A549 (cell line): ENCODE measurements at regions not wholly inside any gene's neighbourhood (a gene's known extent, or its start where the extent isn't known, plus 50 kb on each side); places are given as distances from the start of the nearest gene placed in this dataset.
A peak's percentile ranks its signal among the peaks of the same experiment; 100 is the strongest.

Source experiments
- ATAC-seq, 2 experiments: fragments of 200-7000 bp in 1 of 2; fragments of >200 bp in 1 of 2; cut with Nextera tagmentation in 1 of 2; cut with Tn5 transposase in 1 of 2; 3 replicates each; pipeline versions ENCODE4 v1.8.0 to v1.9.1; 2018 to 2020; ENCODE audit warnings: mild to moderate bottlenecking in 1 of 2, moderate library complexity in 1 of 2
- CTCF ChIA-PET: fragments of 300-600 bp; sonication (Branson Sonifier 250); formaldehyde crosslinking; extraction: SDS; loops from one replicate; lab custom pipeline; 2021; ENCODE audit warnings: antibody characterized with exemption, inconsistent platforms; lab: Yijun Ruan, JAX
- POLR2A ChIA-PET: fragments of 350-600 bp; formaldehyde crosslinking; extraction: SDS; loops from one replicate; lab custom pipeline; 2021; ENCODE audit warnings: antibody characterized with exemption, inconsistent platforms; lab: Yijun Ruan, JAX
- DNase-seq, 2 experiments: peaks; one replicate each; pipeline versions ENCODE4 v3.0.0 to v3.0.0-alpha.2; 2011 to 2016; ENCODE audit warnings: low read depth in 1 of 2, low spot score in 1 of 2
- FAIRE-seq: peaks from 2 replicates; lab custom pipeline; 2011; peaks lifted over from hg19 to GRCh38; lab: Jason Lieb, UNC
- H3K27ac ChIP-seq, 2 experiments: fragments of >200 bp; sonication (Bioruptor Twin); formaldehyde crosslinking; 3 replicates each; pipeline ENCODE4 v1.5.1; 2016 to 2017
- H3K4me1 ChIP-seq: fragments of >200 bp; sonication (Bioruptor Twin); formaldehyde crosslinking; 3 replicates; pipeline ENCODE4 v1.6.1; 2016
- H3K4me2 ChIP-seq: fragments of >200 bp; sonication (Bioruptor Twin); formaldehyde crosslinking; 3 replicates; pipeline ENCODE4 v1.6.1; 2016
- H3K4me3 ChIP-seq: fragments of >200 bp; sonication (Bioruptor Twin); formaldehyde crosslinking; 3 replicates; pipeline ENCODE4 v1.5.1; 2016
- H3K9me3 ChIP-seq: fragments of >200 bp; sonication (Bioruptor Twin); formaldehyde crosslinking; 3 replicates; pipeline ENCODE4 v1.6.1; 2016
- ATOH8 ChIP-seq: fragments of 250-450 bp; sonication (Bioruptor Pico); IDR thresholded peaks from 2 replicates; pipeline ENCODE4 v1.5.0; 2020; ENCODE audit warnings: low read depth, mild to moderate bottlenecking, moderate library complexity
- BHLHE40 ChIP-seq: IDR thresholded peaks from 2 replicates; pipeline ENCODE4 v1.6.1; 2012; ENCODE audit warnings: low read depth, low read length, inconsistent platforms
- CTCF ChIP-seq: fragments of >200 bp; sonication (Bioruptor Twin); formaldehyde crosslinking; IDR thresholded peaks from 3 replicates; pipeline ENCODE4 v1.5.1; 2016
- E2F6 ChIP-seq: IDR thresholded peaks from 2 replicates; pipeline ENCODE4 v1.6.1; 2012; ENCODE audit warnings: low read depth, borderline replicate concordance
- ESRRA ChIP-seq: fragments of 150-350 bp; IDR thresholded peaks from 2 replicates; pipeline ENCODE4 v1.6.1; 2014; ENCODE audit warnings: mild to moderate bottlenecking, low read length, borderline replicate concordance
- GATA3 ChIP-seq: IDR thresholded peaks from 2 replicates; pipeline ENCODE4 v1.6.1; 2012; ENCODE audit warnings: borderline replicate concordance
- HES2 ChIP-seq: fragments of >200 bp; sonication (Bioruptor Twin); formaldehyde crosslinking; IDR thresholded peaks from 2 replicates; pipeline ENCODE4 v1.6.1; 2016
- HOXB13 ChIP-seq: fragments of 250-450 bp; sonication (Bioruptor Pico); IDR thresholded peaks from 2 replicates; pipeline ENCODE4 v1.5.0; 2020; ENCODE audit warnings: low read depth, mild to moderate bottlenecking, moderate library complexity
- HOXB5 ChIP-seq: fragments of 250-450 bp; sonication (Bioruptor Pico); IDR thresholded peaks from 2 replicates; pipeline ENCODE4 v1.5.0; 2020; ENCODE audit warnings: mild to moderate bottlenecking, moderate library complexity
- JUN ChIP-seq, 2 experiments: fragments of >200 bp; sonication (Bioruptor Twin); formaldehyde crosslinking; IDR thresholded peaks; 2 replicates in 1 of 2; 3 replicates in 1 of 2; pipeline ENCODE4 v1.6.1; 2016 to 2017
- KDM1A ChIP-seq: fragments of 200-600 bp; sonication (generic); IDR thresholded peaks from 2 replicates; pipeline ENCODE4 v1.6.1; 2016; ENCODE audit warnings: low read depth, mild to moderate bottlenecking
- MAX ChIP-seq: IDR thresholded peaks from 2 replicates; pipeline ENCODE4 v1.6.1; 2012
- MYC ChIP-seq: IDR thresholded peaks from 2 replicates; pipeline ENCODE4 v1.6.1; 2012; ENCODE audit warnings: mild to moderate bottlenecking, inconsistent platforms, low read length, improper control_type of control experiment, borderline replicate concordance
- NFE2L2 ChIP-seq: fragments of 150-350 bp; conservative IDR thresholded peaks from 2 replicates; pipeline ENCODE4 v1.6.1; 2014; ENCODE audit warnings: low read length
- NPAS2 ChIP-seq: fragments of 250-450 bp; sonication (Bioruptor Pico); IDR thresholded peaks from 2 replicates; pipeline ENCODE4 v1.8.0; 2022; ENCODE audit warnings: mild to moderate bottlenecking, moderate library complexity, borderline replicate concordance
- PHF8 ChIP-seq: fragments of 200-600 bp; sonication (generic); IDR thresholded peaks from 2 replicates; pipeline ENCODE4 v1.6.1; 2016; ENCODE audit warnings: low read depth, mild to moderate bottlenecking, antibody characterized with exemption, moderate library complexity, borderline replicate concordance
- POLR2A ChIP-seq: IDR thresholded peaks from 2 replicates; pipeline ENCODE4 v1.6.1; 2012; ENCODE audit warnings: mild to moderate bottlenecking, low read length
- POLR2AphosphoS2 ChIP-seq: conservative IDR thresholded peaks from 2 replicates; pipeline ENCODE4 v1.6.1; 2012; ENCODE audit warnings: low read length, improper control_type of control experiment, inconsistent platforms
- RAD21 ChIP-seq, 2 experiments: fragments of >200 bp in 1 of 2; sonication (Bioruptor Twin) in 1 of 2; formaldehyde crosslinking in 1 of 2; IDR thresholded peaks in 1 of 2; conservative IDR thresholded peaks in 1 of 2; 2 replicates in 1 of 2; 3 replicates in 1 of 2; pipeline ENCODE4 v1.6.1; 2012 to 2018; ENCODE audit warnings: inconsistent platforms in 1 of 2
- RCOR1 ChIP-seq: fragments of 150-350 bp; IDR thresholded peaks from 2 replicates; pipeline ENCODE4 v1.6.1; 2014; ENCODE audit warnings: antibody characterized with exemption, low read length, low read depth
- USF2 ChIP-seq: fragments of 450-650 bp; IDR thresholded peaks from 2 replicates; pipeline ENCODE4 v1.6.1; 2014; ENCODE audit warnings: antibody characterized with exemption
- ZFP36 ChIP-seq: fragments of 450-650 bp; IDR thresholded peaks from 2 replicates; pipeline ENCODE4 v1.6.1; 2014; ENCODE audit warnings: borderline replicate concordance; ENCODE audit not compliant: partially characterized antibody
- ZNF302 ChIP-seq: fragments of 250-450 bp; sonication (Bioruptor Pico); IDR thresholded peaks from 2 replicates; pipeline ENCODE4 v1.9.0; 2021; ENCODE audit warnings: inconsistent platforms, mild to moderate bottlenecking, moderate library complexity
- ZSCAN20 ChIP-seq: fragments of 250-450 bp; sonication (Bioruptor Pico); IDR thresholded peaks from 2 replicates; pipeline ENCODE4 v1.8.0; 2022; ENCODE audit warnings: mild to moderate bottlenecking, moderate library complexity
- WGBS: methylation state at CpG from one replicate; pipeline ENCODE4 v1.1.6; 2017; ENCODE audit errors: missing lambda C conversion rate; 5-methylcytosine and 5-hydroxymethylcytosine counted together

GRCh38 chr9:129442803-129443511 lies 177.9 kb downstream of the C9orf50 start:
- ChIA-PET POLR2A (interaction anchor here (0.7 to 1.0 kb wide), 2 partner anchors 17 to 171 kb away, joined by 3 to 4 read pairs; no protein-coding TSS in a partner anchor), CTCF (interaction anchor here (1.1 to 1.4 kb wide), 2 partner anchors 42 to 269 kb away, joined by 3 to 4 read pairs; no protein-coding TSS in a partner anchor)
- H3K4me1 ChIP-seq: peaks cover 21% of the 10 kb centered on the region
- peak overlapping the region; percentile 33 to 70; a peak in 5 of 6 replicates for H3K27ac ChIP-seq
- peak overlapping the region; percentile 9; the same call in 1 of the 3 replicates for H3K4me2 ChIP-seq
- H3K4me3 ChIP-seq: no peak overlapping the region
- WGBS: 72% methylated on average over 13 of the region's 13 CpGs
- ATAC-seq (peak in 1 of 2 experiments; percentile 29; a peak in 3 of 6 replicates), DNase-seq (no peak), FAIRE-seq (no peak)
- H3K9me3 ChIP-seq: 0 out of 3 replicates have a peak, but pooled peaks cover 5% of the 10 kb centered on the region
- TF ChIP-seq GATA3 (0 out of 2 replicates have a peak, but pooled peaks have one; percentile 9), MYC (no peak), ZNF302 (no peak)

GRCh38 chr9:129441852-129442251 lies 179.0 kb downstream of the C9orf50 start:
- DNase-seq: peak in 1 of 2 experiments; percentile 59
- H3K4me3 ChIP-seq: no peak overlapping the region
- POLR2A ChIA-PET: no interaction called here
- no peak for TF ChIP-seq NPAS2 (CRISPR knock-in tag)
- no peak for TF ChIP-seq PHF8
- no peak for TF ChIP-seq RAD21 (conservative IDR thresholded peaks at IDR 0.05 in 1 of 2, IDR thresholded peaks at IDR 0.05 in 1 of 2)
- no peak for TF ChIP-seq HOXB5 (CRISPR knock-in tag)
- TF ChIP-seq KDM1A: 0 out of 2 replicates have a peak, but pooled peaks have one; percentile 49
- no peak for TF ChIP-seq CTCF
- TF ChIP-seq USF2: peak; percentile 49; the same call in 1 of the 2 replicates
- TF ChIP-seq, all 56 proteins: peak for 2
- WGBS: 52% methylated on average over 7 of the region's 7 CpGs
- ATAC-seq (peak in 1 of 2 experiments; percentile 31; a peak in 3 of 6 replicates), FAIRE-seq (no peak)
- Histone ChIP-seq H3K27ac (peak overlapping the region; percentile 33 to 35; a peak in 1 of 6 replicates), H3K4me2 (no peak overlapping the region), H3K4me1 (peaks cover 26% of the 10 kb centered on the region), H3K9me3 (0 out of 3 replicates have a peak, but pooled peaks cover 5% of the 10 kb centered on the region)
- CTCF ChIA-PET: interaction anchor here (1.1 to 1.6 kb wide), 2 partner anchors 10 to 39 kb away, joined by 3 to 4 read pairs; no protein-coding TSS in a partner anchor

GRCh38 chr9:129440435-129441186 lies 180.3 kb downstream of the C9orf50 start:
- ChIA-PET CTCF (interaction anchor here (0.6 to 2.2 kb wide), 4 partner anchors 15 to 273 kb away, joined by 3 to 6 read pairs (median 4); no protein-coding TSS in a partner anchor), POLR2A (no interaction called here)
- Histone ChIP-seq H3K27ac (peak overlapping the region in 1 of 2 experiments; percentile 66; a peak in 3 of 6 replicates), H3K4me3 (no peak overlapping the region), H3K4me1 (peaks cover 26% of the 10 kb centered on the region), H3K4me2 (no peak overlapping the region), H3K9me3 (no peaks in the 10 kb centered on the region)
- no peak for FAIRE-seq
- no peak for DNase-seq
- no peak for ATAC-seq
- WGBS: 70% methylated on average over 10 of the region's 12 CpGs
- no peak for TF ChIP-seq HOXB13 (CRISPR knock-in tag)
- no peak for TF ChIP-seq ESRRA
- no peak for TF ChIP-seq ATOH8 (CRISPR knock-in tag)
- TF ChIP-seq ZFP36: no peak
- no peak for TF ChIP-seq POLR2AphosphoS2
- no peak for TF ChIP-seq ZSCAN20 (CRISPR knock-in tag)
- no peak for TF ChIP-seq BHLHE40
- no peak for TF ChIP-seq KDM1A
- TF ChIP-seq POLR2A: no peak
- TF ChIP-seq HES2: no peak
- no peak for TF ChIP-seq E2F6
- no peak for TF ChIP-seq RCOR1
- TF ChIP-seq MAX: no peak
- TF ChIP-seq PHF8: no peak
- no peak for TF ChIP-seq NFE2L2
- TF ChIP-seq JUN (IDR thresholded peaks at IDR 0.05): no peak
